Ovary (tissue), 7 donors: ENCODE measurements at regions not wholly inside any gene's neighbourhood (a gene's known extent, or its start where the extent isn't known, plus 50 kb on each side); places are given as distances from the start of the nearest gene placed in this dataset.

Source experiments
- DNase-seq, 5 donors: peaks; one replicate each; pipeline ENCODE4 v3.0.0-alpha.2; 2019 to 2020
- H3K27ac ChIP-seq, 2 donors: fragments of 200-600 bp; one replicate each; pipeline versions ENCODE4 v1.5.1 to v1.8.0; 2019 to 2022
- H3K27me3 ChIP-seq: fragments of 200-600 bp; one replicate; pipeline ENCODE4 v1.8.0; 2022
- H3K36me3 ChIP-seq: fragments of 200-600 bp; sonication (generic); one replicate; pipeline ENCODE4 v1.5.1; 2019
- H3K4me1 ChIP-seq: one replicate; pipeline ENCODE4 v1.8.1; 2013; ENCODE audit warnings: mild to moderate bottlenecking, moderate library complexity; ENCODE audit not compliant: insufficient read depth
- H3K4me3 ChIP-seq: fragments of 200-600 bp; sonication (generic); one replicate; pipeline ENCODE4 v1.5.1; 2017
- H3K9me3 ChIP-seq, 2 donors: fragments of 200-600 bp in 1 of 2; sonication (generic) in 1 of 2; one replicate each; pipeline versions ENCODE4 v1.5.1 to v1.8.1; 2013 to 2019; ENCODE audit warnings: mild to moderate bottlenecking in 1 of 2, moderate library complexity in 1 of 2
- EP300 ChIP-seq: sonication (generic); formaldehyde crosslinking; IDR thresholded peaks from one replicate; pipeline ENCODE4 v1.6.1; 2017; ENCODE audit warnings: antibody characterized with exemption
- POLR2A ChIP-seq: fragments of 450-650 bp; IDR thresholded peaks from one replicate; pipeline ENCODE4 v1.6.1; 2017; ENCODE audit warnings: antibody characterized with exemption, mild to moderate bottlenecking, moderate library complexity
- WGBS, 3 donors: extraction: QIAGEN DNeasy Blood & Tissue Kit in 1 of 3; methylation state at CpG; one replicate each; pipeline versions ENCODE4 v1.1.5 to v1.1.7; 2013 to 2017; 5-methylcytosine and 5-hydroxymethylcytosine counted together
- intact Hi-C, 4 donors: fragments of 100-400 bp; cut with DNase I; formaldehyde crosslinking; loops; one replicate each; pipeline versions ENCODE4 v1.11.0 to v1.15.1; 2022 to 2023
- TF ChIP-seq, protein P1 (sequence below), 3 donors: fragments of 450-650 bp in 2 of 3; fragments of 200-600 bp in 1 of 3; IDR thresholded peaks; one replicate each; pipeline versions ENCODE4 v1.5.1 to v1.8.0; 2016 to 2022; ENCODE audit warnings: antibody characterized with exemption in 3 of 3, mild to moderate bottlenecking in 1 of 3
- donor health status: DM: no; HTN: no; CAD: no; lungs with moderate emphysema.
- donor health status: DM: no; HTN: no; CAD: no.
- donor health status: Bipolar disorder and iron deficiency.
- donor health status: DM: no; HTN: no; CAD: no.
- donor health status: DM: yes; HTN: yes; CAD: no.

DNA sequence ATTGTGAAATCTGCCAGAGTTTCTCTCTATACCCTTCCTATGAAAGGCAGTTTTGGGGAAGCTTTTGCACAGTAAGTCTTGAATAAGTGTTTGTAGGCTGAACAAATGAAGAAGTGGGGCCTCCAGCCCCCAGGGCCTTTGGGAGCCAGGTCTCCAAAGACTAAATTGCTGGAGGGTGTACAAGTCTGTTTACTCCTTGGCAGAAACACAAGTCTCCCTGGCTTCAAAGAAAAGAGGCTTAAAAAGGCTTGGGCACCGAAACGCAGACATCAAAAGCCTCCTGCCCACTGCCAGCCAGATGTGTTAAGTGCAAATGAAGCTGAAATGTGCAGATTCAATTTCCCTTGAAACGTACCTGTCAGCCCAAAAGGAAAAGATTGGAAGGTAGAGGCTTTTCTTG is 146.3 kb downstream of the TMEM132E start:
- intact Hi-C loops: loop anchor here in 1 of 4 donors (10.0 kb wide), 1 partner anchor 61 kb away; no protein-coding TSS in a partner anchor
- Histone ChIP-seq H3K27me3 (no peaks in the 10 kb centered on the region), H3K4me1 (no peaks in the 10 kb centered on the region), H3K36me3 (no peaks in the 10 kb centered on the region), H3K27ac (no peak overlapping the region), H3K9me3 (no peaks in the 10 kb centered on the region), H3K4me3 (no peak overlapping the region)
- DNase-seq: no peak
- TF ChIP-seq POLR2A: no peak
- TF ChIP-seq, protein P1, sequence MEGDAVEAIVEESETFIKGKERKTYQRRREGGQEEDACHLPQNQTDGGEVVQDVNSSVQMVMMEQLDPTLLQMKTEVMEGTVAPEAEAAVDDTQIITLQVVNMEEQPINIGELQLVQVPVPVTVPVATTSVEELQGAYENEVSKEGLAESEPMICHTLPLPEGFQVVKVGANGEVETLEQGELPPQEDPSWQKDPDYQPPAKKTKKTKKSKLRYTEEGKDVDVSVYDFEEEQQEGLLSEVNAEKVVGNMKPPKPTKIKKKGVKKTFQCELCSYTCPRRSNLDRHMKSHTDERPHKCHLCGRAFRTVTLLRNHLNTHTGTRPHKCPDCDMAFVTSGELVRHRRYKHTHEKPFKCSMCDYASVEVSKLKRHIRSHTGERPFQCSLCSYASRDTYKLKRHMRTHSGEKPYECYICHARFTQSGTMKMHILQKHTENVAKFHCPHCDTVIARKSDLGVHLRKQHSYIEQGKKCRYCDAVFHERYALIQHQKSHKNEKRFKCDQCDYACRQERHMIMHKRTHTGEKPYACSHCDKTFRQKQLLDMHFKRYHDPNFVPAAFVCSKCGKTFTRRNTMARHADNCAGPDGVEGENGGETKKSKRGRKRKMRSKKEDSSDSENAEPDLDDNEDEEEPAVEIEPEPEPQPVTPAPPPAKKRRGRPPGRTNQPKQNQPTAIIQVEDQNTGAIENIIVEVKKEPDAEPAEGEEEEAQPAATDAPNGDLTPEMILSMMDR (IDR thresholded peaks at IDR 0.05): no peak
- no peak for TF ChIP-seq EP300
- 52 to 66% (median 66%) methylated on average over 3 of the region's 3 CpGs for WGBS, 3 donors

DNA sequence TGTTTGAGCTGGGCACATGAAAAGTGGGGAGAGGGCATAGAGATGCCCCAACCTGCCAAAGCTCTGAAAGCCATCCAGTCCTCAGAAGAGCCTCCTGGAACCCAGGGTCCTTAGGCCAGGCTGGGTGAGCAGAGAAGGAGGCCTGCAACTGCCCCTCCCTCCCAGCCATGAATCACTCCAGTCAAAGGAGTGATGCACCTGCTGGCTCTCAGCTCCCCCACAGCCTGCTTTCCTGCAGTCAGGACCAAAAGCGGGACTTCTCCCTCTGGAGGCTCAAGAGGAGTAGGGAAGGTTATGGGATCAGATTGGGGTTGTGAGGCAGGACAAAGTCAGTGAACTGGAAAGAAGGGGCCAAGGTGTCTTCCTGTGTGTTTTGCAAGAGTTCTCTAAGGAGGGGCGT is 145.6 kb downstream of the TMEM132E start:
- no peak for DNase-seq
- H3K4me3 ChIP-seq: no peak overlapping the region
- intact Hi-C loops: loop anchor here in 1 of 4 donors (10.0 kb wide), 1 partner anchor 60 kb away; no protein-coding TSS in a partner anchor
- H3K9me3 ChIP-seq: no peaks in the 10 kb centered on the region
- no peaks in the 10 kb centered on the region for H3K27me3 ChIP-seq
- WGBS, 3 donors: 52 to 68% (median 66%) methylated on average over 2 of the region's 2 CpGs
- no peaks in the 10 kb centered on the region for H3K4me1 ChIP-seq
- no peak for TF ChIP-seq POLR2A
- TF ChIP-seq EP300: no peak
- TF ChIP-seq, protein P1 (IDR thresholded peaks at IDR 0.05): no peak
- H3K27ac ChIP-seq: no peak overlapping the region
- H3K36me3 ChIP-seq: no peaks in the 10 kb centered on the region

DNA sequence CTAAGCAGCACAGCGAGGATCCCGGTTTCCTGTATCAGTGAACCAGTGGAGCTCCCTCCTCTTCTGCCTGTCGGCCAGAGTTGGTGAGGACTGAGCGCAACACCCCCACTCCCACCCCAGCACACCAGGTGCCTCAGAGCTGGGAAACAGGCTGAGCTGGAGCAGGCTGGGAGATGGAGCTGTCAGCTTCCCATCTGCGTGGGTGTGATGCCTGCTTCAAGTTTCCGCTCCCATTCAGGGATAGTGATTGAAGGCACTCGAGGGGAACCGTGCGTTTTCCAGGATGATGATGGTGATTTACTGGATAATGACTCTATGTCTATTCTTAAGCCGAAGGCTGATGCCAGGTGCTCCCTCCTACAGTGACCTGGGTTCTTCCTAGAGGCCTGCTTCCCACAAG is 144.5 kb downstream of the TMEM132E start:
- H3K4me3 ChIP-seq: no peak overlapping the region
- 35 to 61% (median 41%) methylated on average over 10 of the region's 10 CpGs for WGBS, 3 donors
- H3K27ac ChIP-seq: no peak overlapping the region
- no peak for TF ChIP-seq EP300
- TF ChIP-seq POLR2A: no peak
- TF ChIP-seq, protein P1 (IDR thresholded peaks at IDR 0.05): no peak
- no peaks in the 10 kb centered on the region for H3K4me1 ChIP-seq
- no peak for DNase-seq
- no peaks in the 10 kb centered on the region for H3K27me3 ChIP-seq
- no peaks in the 10 kb centered on the region for H3K36me3 ChIP-seq
- intact Hi-C loops: loop anchor here in 1 of 4 donors (10.0 kb wide), 1 partner anchor 59 kb away; no protein-coding TSS in a partner anchor
- no peaks in the 10 kb centered on the region for H3K9me3 ChIP-seq

DNA sequence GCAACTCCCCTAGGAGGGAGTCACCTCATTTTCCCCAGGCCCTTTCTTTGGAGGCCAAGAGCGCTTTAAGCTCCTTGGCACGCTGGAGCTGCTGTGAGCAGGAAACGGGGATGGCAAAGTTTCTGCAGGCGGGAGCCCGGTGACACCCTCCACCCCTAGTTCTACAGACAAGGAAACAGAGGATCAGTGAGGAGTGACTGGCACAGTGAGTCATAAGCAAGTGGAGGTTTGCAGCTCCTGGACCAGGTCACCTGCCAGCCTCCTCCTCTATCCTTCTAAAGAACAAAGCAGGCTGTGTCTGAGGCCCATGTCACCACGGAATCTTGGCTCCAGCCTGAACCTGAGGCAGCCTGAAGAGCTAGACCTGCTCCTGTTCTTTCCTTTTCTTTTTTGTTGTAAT is 141.9 kb downstream of the TMEM132E start:
- Histone ChIP-seq H3K27me3 (no peaks in the 10 kb centered on the region), H3K36me3 (no peaks in the 10 kb centered on the region), H3K4me1 (no peaks in the 10 kb centered on the region), H3K27ac (no peak overlapping the region), H3K9me3 (no peaks in the 10 kb centered on the region), H3K4me3 (no peak overlapping the region)
- TF ChIP-seq POLR2A: no peak
- no peak for TF ChIP-seq EP300
- TF ChIP-seq, protein P1 (IDR thresholded peaks at IDR 0.05): no peak
- intact Hi-C loops: loop anchor here in 1 of 4 donors (10.0 kb wide), 1 partner anchor 57 kb away; no protein-coding TSS in a partner anchor
- WGBS, 3 donors: 70 to 78% (median 77%) methylated on average over 6 of the region's 6 CpGs
- no peak for DNase-seq
